IMR-90 (cell line): ENCODE measurements at regions not wholly inside any gene's neighbourhood (a gene's known extent, or its start where the extent isn't known, plus 50 kb on each side); places are given as distances from the start of the nearest gene placed in this dataset.

Experiments used
- ATAC-seq: fragments of 200-7000 bp; cut with Tn5 transposase; 2 replicates; pipeline ENCODE4 v1.9.1; 2020; ENCODE audit warnings: low read depth, mild to moderate bottlenecking, moderate library complexity
- BruUV-seq: library from RNA; stranded (reverse); fragments of 400-500 nt; replicated peaks from 2 replicates; lab custom pipeline; 2021; lab: Mats Ljungman, UMichigan
- CTCF ChIA-PET: fragments of 300-600 bp; formaldehyde crosslinking; extraction: SDS; loops from one replicate; lab custom pipeline; 2021; ENCODE audit warnings: antibody characterized with exemption; lab: Yijun Ruan, JAX
- POLR2A ChIA-PET: fragments of 300-600 bp; sonication (Branson Sonifier 250); formaldehyde crosslinking; loops from one replicate; lab custom pipeline; 2022; ENCODE audit warnings: antibody characterized with exemption; ENCODE audit not compliant: unreplicated experiment; lab: Charles Lee
- DNase-seq: peaks from one replicate; pipeline ENCODE4 v3.0.0; 2013
- H2AFZ ChIP-seq: replicated peaks from 2 replicates; pipeline ENCODE3; 2013; ENCODE audit warnings: low read length, mild to moderate bottlenecking; ENCODE audit not compliant: poor library complexity
- H2AK5ac ChIP-seq: 2 replicates; pipeline ENCODE4 v1.6.1; 2013; ENCODE audit warnings: low read depth, low read length, inconsistent platforms
- H2AK9ac ChIP-seq: replicated peaks from 2 replicates; pipeline ENCODE3; 2013; ENCODE audit warnings: mild to moderate bottlenecking, low read depth, low read length, moderate library complexity; ENCODE audit not compliant: poor library complexity
- H2BK120ac ChIP-seq: 2 replicates; pipeline ENCODE4 v1.6.1; 2013; ENCODE audit warnings: low read depth, low read length, inconsistent platforms
- H2BK15ac ChIP-seq: 3 replicates; pipeline ENCODE4 v1.6.1; 2013; ENCODE audit warnings: low read depth, low read length, inconsistent platforms
- H2BK20ac ChIP-seq: 2 replicates; pipeline ENCODE4 v1.6.1; 2013; ENCODE audit warnings: low read depth, mild to moderate bottlenecking, inconsistent platforms, low read length, moderate library complexity
- H2BK5ac ChIP-seq: 2 replicates; pipeline ENCODE4 v1.6.1; 2013; ENCODE audit warnings: mild to moderate bottlenecking, low read depth, low read length, inconsistent platforms; ENCODE audit not compliant: poor library complexity, severe bottlenecking
- H3K14ac ChIP-seq: replicated peaks from 2 replicates; pipeline ENCODE4 v1.6.1; 2013; ENCODE audit warnings: low read depth, low read length, inconsistent platforms
- H3K18ac ChIP-seq: 2 replicates; pipeline ENCODE4 v1.6.1; 2013; ENCODE audit warnings: low read depth, low read length, control low read depth
- H3K23ac ChIP-seq: 2 replicates; pipeline ENCODE4 v1.6.1; 2013; ENCODE audit warnings: low read depth, low read length, inconsistent platforms
- H3K27ac ChIP-seq: 2 replicates; pipeline ENCODE4 v1.5.1; 2013; ENCODE audit warnings: mild to moderate bottlenecking, control low read depth, low read length; ENCODE audit not compliant: insufficient read depth
- H3K27me3 ChIP-seq: 2 replicates; pipeline ENCODE4 v1.6.1; 2013; ENCODE audit warnings: low read length; ENCODE audit not compliant: control insufficient read depth, insufficient read depth
- H3K36me3 ChIP-seq: 2 replicates; pipeline ENCODE4 v1.6.1; 2013; ENCODE audit warnings: low read length, mixed read lengths; ENCODE audit not compliant: control insufficient read depth, insufficient read depth
- H3K4ac ChIP-seq: 2 replicates; pipeline ENCODE4 v1.6.1; 2013; ENCODE audit warnings: low read depth, low read length, inconsistent platforms
- H3K4me1 ChIP-seq: 2 replicates; pipeline ENCODE4 v1.6.1; 2013; ENCODE audit warnings: low read length, mixed read lengths; ENCODE audit not compliant: control insufficient read depth, insufficient read depth
- H3K4me2 ChIP-seq: 2 replicates; pipeline ENCODE4 v1.6.1; 2013; ENCODE audit warnings: low read depth, mild to moderate bottlenecking, control low read depth, low read length, moderate library complexity
- H3K4me3 ChIP-seq: 2 replicates; pipeline ENCODE4 v1.5.1; 2013; ENCODE audit warnings: low read depth, mild to moderate bottlenecking, control low read depth, low read length, moderate library complexity; ENCODE audit not compliant: insufficient read depth
- H3K56ac ChIP-seq: 2 replicates; pipeline ENCODE4 v1.6.1; 2013; ENCODE audit warnings: low read length, inconsistent platforms; ENCODE audit not compliant: insufficient read depth; ENCODE audit errors: extremely low read depth
- H3K79me1 ChIP-seq, 2 experiments: 2 replicates each; pipeline ENCODE4 v1.6.1; 2013; ENCODE audit warnings: low read length in 2 of 2, inconsistent platforms in 1 of 2, low read depth in 1 of 2
- H3K9ac ChIP-seq: 2 replicates; pipeline ENCODE4 v1.6.1; 2013; ENCODE audit warnings: low read depth, low read length, control low read depth
- H3K9me1 ChIP-seq: 2 replicates; pipeline ENCODE4 v1.6.1; 2013; ENCODE audit warnings: low read length, inconsistent platforms; ENCODE audit not compliant: insufficient read depth
- H3K9me3 ChIP-seq: 2 replicates; pipeline ENCODE4 v1.6.1; 2013; ENCODE audit warnings: low read length; ENCODE audit not compliant: control insufficient read depth, insufficient read depth
- H4K20me1 ChIP-seq: 2 replicates; pipeline ENCODE4 v1.6.1; 2013; ENCODE audit warnings: low read length, inconsistent platforms; ENCODE audit not compliant: insufficient read depth
- H4K5ac ChIP-seq: 2 replicates; pipeline ENCODE4 v1.6.1; 2013; ENCODE audit warnings: mild to moderate bottlenecking, low read depth, low read length, control low read depth
- H4K8ac ChIP-seq, 2 experiments: 2 replicates each; pipeline ENCODE4 v1.6.1; 2013; ENCODE audit warnings: low read depth in 2 of 2, low read length in 2 of 2, control low read depth in 1 of 2, inconsistent platforms in 1 of 2
- H4K91ac ChIP-seq: 2 replicates; pipeline ENCODE4 v1.6.1; 2013; ENCODE audit warnings: low read depth, low read length, inconsistent platforms; ENCODE audit not compliant: insufficient read depth
- BHLHE40 ChIP-seq: fragments of 150-350 bp; IDR thresholded peaks from 2 replicates; pipeline ENCODE4 v1.6.1; 2016; ENCODE audit warnings: mild to moderate bottlenecking, low read depth, low read length
- CEBPB ChIP-seq: IDR thresholded peaks from 2 replicates; pipeline ENCODE4 v1.6.1; 2012; ENCODE audit warnings: low read depth, low read length, improper control_type of control experiment
- CHD1 ChIP-seq: IDR thresholded peaks from 2 replicates; pipeline ENCODE4 v1.6.1; 2012; ENCODE audit warnings: low read depth, low read length, improper control_type of control experiment
- CTCF ChIP-seq: conservative IDR thresholded peaks from 2 replicates; pipeline ENCODE4 v1.5.1; 2012; ENCODE audit warnings: mild to moderate bottlenecking, low read depth, low read length, improper control_type of control experiment
- FOS ChIP-seq: fragments of 150-350 bp; IDR thresholded peaks from 2 replicates; pipeline ENCODE4 v1.6.1; 2016; ENCODE audit warnings: low read depth, low read length
- MAFK ChIP-seq: IDR thresholded peaks from 2 replicates; pipeline ENCODE4 v1.6.1; 2012; ENCODE audit warnings: low read depth, low read length, improper control_type of control experiment
- MAZ ChIP-seq: IDR thresholded peaks from 2 replicates; pipeline ENCODE4 v1.6.1; 2012; ENCODE audit warnings: low read depth, mild to moderate bottlenecking, low read length, improper control_type of control experiment, moderate library complexity, borderline replicate concordance
- MXI1 ChIP-seq: IDR thresholded peaks from 2 replicates; pipeline ENCODE4 v1.6.1; 2012; ENCODE audit warnings: low read depth, mild to moderate bottlenecking, low read length, moderate library complexity, borderline replicate concordance
- NFE2L2 ChIP-seq: fragments of 150-350 bp; IDR thresholded peaks from 2 replicates; pipeline ENCODE4 v1.6.1; 2016; ENCODE audit warnings: low read depth, mild to moderate bottlenecking, low read length
- POLR2A ChIP-seq: IDR thresholded peaks from 2 replicates; pipeline ENCODE4 v1.6.1; 2012; ENCODE audit warnings: mild to moderate bottlenecking, low read depth, low read length
- RAD21 ChIP-seq: IDR thresholded peaks from 2 replicates; pipeline ENCODE4 v1.6.1; 2012; ENCODE audit warnings: low read length, improper control_type of control experiment
- RCOR1 ChIP-seq: IDR thresholded peaks from 2 replicates; pipeline ENCODE4 v1.6.1; 2012; ENCODE audit warnings: mild to moderate bottlenecking, low read length, improper control_type of control experiment; ENCODE audit not compliant: insufficient replicate concordance
- RFX5 ChIP-seq: IDR thresholded peaks from 2 replicates; pipeline ENCODE4 v1.8.0; 2012; ENCODE audit warnings: low read depth, mild to moderate bottlenecking, low read length, moderate library complexity
- SMC3 ChIP-seq: fragments of 150-350 bp; IDR thresholded peaks from 2 replicates; pipeline ENCODE4 v1.6.1; 2016; ENCODE audit warnings: low read depth, mild to moderate bottlenecking, antibody characterized with exemption, low read length, moderate library complexity
- WGBS, 2 experiments: methylation state at CpG; one replicate each; pipeline versions ENCODE4 v1.1.5 to v1.1.7; 2013; ENCODE audit warnings: missing lambda C conversion rate in 2 of 2; ENCODE audit not compliant: insufficient read length in 1 of 2; ENCODE audit errors: extremely low coverage in 2 of 2; 5-methylcytosine and 5-hydroxymethylcytosine counted together
- dilution Hi-C: fragments of 300-500 bp; cut with HindIII; formaldehyde crosslinking; loops from one replicate; pipeline ENCODE4 v1.14.3; 2018; ENCODE audit warnings: low sequenced_read_pairs; ENCODE audit not compliant: unreplicated experiment
- in situ Hi-C: fragments of 300-500 bp; cut with MboI; formaldehyde crosslinking; loops from 3 replicates; pipeline ENCODE4 v1.14.3; 2019; ENCODE audit warnings: low sequenced_read_pairs, inconsistent platforms, mixed read lengths
- intact Hi-C: fragments of 100-400 bp; cut with micrococcal nuclease; formaldehyde crosslinking; loops from 2 replicates; pipeline ENCODE4 v1.10.0; 2022
- TF ChIP-seq, protein P1 (sequence below): fragments of 150-350 bp; IDR thresholded peaks from 2 replicates; pipeline ENCODE4 v1.6.1; 2017; ENCODE audit warnings: mild to moderate bottlenecking, antibody characterized with exemption, low read length, low read depth
- TF ChIP-seq, protein P2 (sequence below): fragments of 150-350 bp; IDR thresholded peaks from 2 replicates; pipeline ENCODE4 v1.6.1; 2016; ENCODE audit warnings: low read depth, mild to moderate bottlenecking, low read length, moderate library complexity, borderline replicate concordance

- no peak overlapping the region for H2BK5ac ChIP-seq
- no peak overlapping the region for H3K14ac ChIP-seq
- H3K18ac ChIP-seq: no peak overlapping the region
- H3K4ac ChIP-seq: no peak overlapping the region
- H3K9me1 ChIP-seq: no peaks in the 10 kb centered on the region
- H3K79me1 ChIP-seq: no peaks in the 10 kb centered on the region
- no peak overlapping the region for H3K4me2 ChIP-seq
- H3K23ac ChIP-seq: no peak overlapping the region
- no peak overlapping the region for H2AFZ ChIP-seq
- in situ Hi-C loops: no loop called here
- no peak overlapping the region for H4K91ac ChIP-seq
- H4K5ac ChIP-seq: no peak overlapping the region
- no CpG with 5 or more reads among the region's 2 CpGs for WGBS, 2 experiments
- BruUV-seq: no TSS peak
- H3K36me3 ChIP-seq: no peaks in the 10 kb centered on the region
- DNase-seq: no peak
- H3K56ac ChIP-seq: no peak overlapping the region
- no peaks in the 10 kb centered on the region for H3K4me1 ChIP-seq
- POLR2A ChIA-PET: no interaction called here
- H2AK5ac ChIP-seq: no peak overlapping the region
- CTCF ChIA-PET: no interaction called here
- ATAC-seq: no peak
- peaks cover 7% of the 10 kb centered on the region for H3K9me3 ChIP-seq
- H3K9ac ChIP-seq: no peak overlapping the region
- H3K27ac ChIP-seq: no peak overlapping the region
- no peaks in the 10 kb centered on the region for H4K20me1 ChIP-seq
- H2BK120ac ChIP-seq: no peak overlapping the region
- intact Hi-C loops: no loop called here
- H2AK9ac ChIP-seq: no peak overlapping the region
- H4K8ac ChIP-seq: no peak overlapping the region
- H3K27me3 ChIP-seq: no peaks in the 10 kb centered on the region
- no peak overlapping the region for H2BK20ac ChIP-seq
- dilution Hi-C loops: no loop called here
- no peak overlapping the region for H2BK15ac ChIP-seq
- TF ChIP-seq MXI1 (no peak), RCOR1 (no peak), POLR2A (no peak), RAD21 (no peak), MAFK (no peak), SMC3 (no peak), CTCF (no peak), FOS (no peak), BHLHE40 (no peak), CHD1 (no peak), NFE2L2 (no peak), CEBPB (no peak), MAZ (no peak), RFX5 (no peak)
- TF ChIP-seq, protein P1, sequence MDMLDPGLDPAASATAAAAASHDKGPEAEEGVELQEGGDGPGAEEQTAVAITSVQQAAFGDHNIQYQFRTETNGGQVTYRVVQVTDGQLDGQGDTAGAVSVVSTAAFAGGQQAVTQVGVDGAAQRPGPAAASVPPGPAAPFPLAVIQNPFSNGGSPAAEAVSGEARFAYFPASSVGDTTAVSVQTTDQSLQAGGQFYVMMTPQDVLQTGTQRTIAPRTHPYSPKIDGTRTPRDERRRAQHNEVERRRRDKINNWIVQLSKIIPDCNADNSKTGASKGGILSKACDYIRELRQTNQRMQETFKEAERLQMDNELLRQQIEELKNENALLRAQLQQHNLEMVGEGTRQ: no peak
- TF ChIP-seq, protein P2, sequence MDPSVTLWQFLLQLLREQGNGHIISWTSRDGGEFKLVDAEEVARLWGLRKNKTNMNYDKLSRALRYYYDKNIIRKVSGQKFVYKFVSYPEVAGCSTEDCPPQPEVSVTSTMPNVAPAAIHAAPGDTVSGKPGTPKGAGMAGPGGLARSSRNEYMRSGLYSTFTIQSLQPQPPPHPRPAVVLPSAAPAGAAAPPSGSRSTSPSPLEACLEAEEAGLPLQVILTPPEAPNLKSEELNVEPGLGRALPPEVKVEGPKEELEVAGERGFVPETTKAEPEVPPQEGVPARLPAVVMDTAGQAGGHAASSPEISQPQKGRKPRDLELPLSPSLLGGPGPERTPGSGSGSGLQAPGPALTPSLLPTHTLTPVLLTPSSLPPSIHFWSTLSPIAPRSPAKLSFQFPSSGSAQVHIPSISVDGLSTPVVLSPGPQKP: no peak
- H3K4me3 ChIP-seq: no peak overlapping the region
Observed at GRCh38 chr3:5725801-5726200, 538.3 kb downstream of the EDEM1 start.
